ENCODE measurements at regions not wholly inside any gene's neighbourhood (a gene's known extent, or its start where the extent isn't known, plus 50 kb on each side); places are given as distances from the start of the nearest gene placed in this dataset.

- TF ChIP-seq GABPA (IDR thresholded peaks at IDR 0.05; ENCODE audit: low read depth) (no peak), CTCF (IDR thresholded peaks at IDR 0.05; ENCODE audit: insufficient read depth, low read length) (no peak), REST (IDR thresholded peaks at IDR 0.05; ENCODE audit: insufficient replicate concordance, low read depth) (no peak), POLR2AphosphoS5 (IDR thresholded peaks at IDR 0.05; ENCODE audit: low read depth) (no peak), SPI1 (IDR thresholded peaks at IDR 0.05; ENCODE audit: borderline replicate concordance, low read depth) (no peak)
- DNase-seq (ENCODE audit: low read depth in 1 of 2, low spot score in 1 of 2), result no peak
- Histone ChIP-seq H3K27ac (replicated peaks) (no peak overlapping the region), H3K4me3 (replicated peaks; ENCODE audit: insufficient read depth, low read length) (no peak overlapping the region), H3K27me3 (ENCODE audit: insufficient read depth, poor library complexity, severe bottlenecking) (no peaks in the 10 kb centered on the region)
Measured at GRCh38 chrX:114017086-114017485, 566.8 kb upstream of the HTR2C start.

- no peak overlapping the region for H3K4me3 ChIP-seq (replicated peaks; ENCODE audit: insufficient read depth, low read length)
- DNase-seq (ENCODE audit: low read depth in 1 of 2, low spot score in 1 of 2), result peak; percentile 0 to 14
- H3K27me3 ChIP-seq (ENCODE audit: insufficient read depth, poor library complexity, severe bottlenecking), result no peaks in the 10 kb centered on the region
- no peak for TF ChIP-seq POLR2AphosphoS5 (IDR thresholded peaks at IDR 0.05; ENCODE audit: low read depth)
- peak; percentile 17; the same call in 1 of the 2 replicates for TF ChIP-seq SPI1 (IDR thresholded peaks at IDR 0.05; ENCODE audit: borderline replicate concordance, low read depth)
- no peak for TF ChIP-seq REST (IDR thresholded peaks at IDR 0.05; ENCODE audit: insufficient replicate concordance, low read depth)
- no peak for TF ChIP-seq GABPA (IDR thresholded peaks at IDR 0.05; ENCODE audit: low read depth)
- H3K27ac ChIP-seq (replicated peaks), result no peak overlapping the region
Measured at GRCh38 chrX:114015966-114016365, 567.9 kb upstream of the HTR2C start.

- no peak for TF ChIP-seq CTCF (IDR thresholded peaks at IDR 0.05; ENCODE audit: insufficient read depth, low read length)
- TF ChIP-seq REST (IDR thresholded peaks at IDR 0.05; ENCODE audit: insufficient replicate concordance, low read depth), result no peak
- TF ChIP-seq GABPA (IDR thresholded peaks at IDR 0.05; ENCODE audit: low read depth), result no peak
- TF ChIP-seq POLR2AphosphoS5 (IDR thresholded peaks at IDR 0.05; ENCODE audit: low read depth), result no peak
- no peak overlapping the region for H3K4me3 ChIP-seq (replicated peaks; ENCODE audit: insufficient read depth, low read length)
Measured at GRCh38 chrX:114006664-114007063, 577.2 kb upstream of the HTR2C start.

More at GRCh38 chrX:114006664-114007063, 577.2 kb upstream of the HTR2C start:
- H3K27me3 ChIP-seq (ENCODE audit: insufficient read depth, poor library complexity, severe bottlenecking), result no peaks in the 10 kb centered on the region
- DNase-seq (ENCODE audit: low read depth in 1 of 2, low spot score in 1 of 2), result no peak
- no peak overlapping the region for H3K27ac ChIP-seq (replicated peaks)
